SK-N-MC (cell line): ENCODE measurements at regions not wholly inside any gene's neighbourhood (a gene's known extent, or its start where the extent isn't known, plus 50 kb on each side); places are given as distances from the start of the nearest gene placed in this dataset.

Experiments used
- EZH2 ChIP-seq: fragments of 200-600 bp; sonication (generic); IDR thresholded peaks from one replicate; pipeline ENCODE4 v1.6.1; 2017; ENCODE audit warnings: antibody characterized with exemption
- POLR2AphosphoS5 ChIP-seq: IDR thresholded peaks from 2 replicates; pipeline ENCODE4 v1.6.1; 2012; ENCODE audit warnings: mild to moderate bottlenecking, low read depth, low read length, borderline replicate concordance

DNA sequence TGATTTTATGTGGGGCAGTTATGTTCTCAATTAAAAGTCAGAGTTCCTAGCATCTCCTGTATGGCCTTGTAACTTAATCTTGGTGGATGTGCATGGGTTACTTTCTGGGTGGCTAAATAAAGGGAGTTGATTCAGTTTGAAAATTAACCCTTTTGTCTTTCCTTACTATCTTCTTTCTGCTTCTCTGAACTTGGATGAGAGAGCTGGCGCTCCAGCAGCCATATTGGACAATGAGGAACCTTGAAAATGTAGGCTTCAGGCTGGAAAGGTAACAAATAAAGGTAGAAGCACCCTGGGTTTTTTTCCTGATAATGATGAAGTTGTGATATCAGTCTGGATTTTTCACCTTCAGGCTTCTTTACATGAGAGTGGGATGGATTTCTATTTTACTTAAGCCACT, 714.1 kb upstream of the TMEM132C start:
- no peak for TF ChIP-seq POLR2AphosphoS5
- TF ChIP-seq EZH2, result no peak
